ENCODE measurements at regions not wholly inside any gene's neighbourhood (a gene's known extent, or its start where the extent isn't known, plus 50 kb on each side); places are given as distances from the start of the nearest gene placed in this dataset.

DNA sequence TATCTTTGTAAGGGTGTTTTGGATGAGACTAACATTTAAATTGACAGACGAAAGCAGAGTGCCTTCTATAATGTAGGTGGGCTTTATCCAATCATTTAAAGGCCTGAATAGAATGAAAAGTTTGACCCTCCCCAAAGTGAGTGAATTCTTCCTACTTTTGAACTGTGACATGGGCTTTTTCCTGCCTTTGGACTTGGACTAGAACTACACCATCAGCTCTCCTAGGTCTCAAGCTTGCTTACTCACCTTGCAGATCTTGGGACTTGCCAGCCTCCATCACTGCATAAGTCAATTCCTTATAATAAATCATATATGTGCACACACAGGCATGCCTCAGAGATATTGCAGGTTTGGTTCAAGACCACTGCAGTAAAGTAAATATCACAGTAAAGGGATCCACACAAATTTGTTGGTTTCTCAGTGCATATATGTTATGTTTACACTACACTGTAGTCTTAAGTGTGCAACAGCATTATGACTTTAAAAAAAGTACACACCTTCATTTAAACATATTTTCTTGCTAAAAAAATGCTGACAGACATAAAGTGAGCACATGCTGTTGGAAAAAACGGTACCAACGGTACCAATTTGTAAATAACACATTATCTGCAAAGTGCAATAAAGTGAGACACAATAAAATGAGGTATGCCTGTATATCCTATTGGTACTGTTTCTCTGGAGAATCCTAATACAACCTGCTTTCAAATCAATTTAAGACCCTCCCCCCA, 51.6 kb upstream of the ATF3 start:
- TF ChIP-seq, protein P1, sequence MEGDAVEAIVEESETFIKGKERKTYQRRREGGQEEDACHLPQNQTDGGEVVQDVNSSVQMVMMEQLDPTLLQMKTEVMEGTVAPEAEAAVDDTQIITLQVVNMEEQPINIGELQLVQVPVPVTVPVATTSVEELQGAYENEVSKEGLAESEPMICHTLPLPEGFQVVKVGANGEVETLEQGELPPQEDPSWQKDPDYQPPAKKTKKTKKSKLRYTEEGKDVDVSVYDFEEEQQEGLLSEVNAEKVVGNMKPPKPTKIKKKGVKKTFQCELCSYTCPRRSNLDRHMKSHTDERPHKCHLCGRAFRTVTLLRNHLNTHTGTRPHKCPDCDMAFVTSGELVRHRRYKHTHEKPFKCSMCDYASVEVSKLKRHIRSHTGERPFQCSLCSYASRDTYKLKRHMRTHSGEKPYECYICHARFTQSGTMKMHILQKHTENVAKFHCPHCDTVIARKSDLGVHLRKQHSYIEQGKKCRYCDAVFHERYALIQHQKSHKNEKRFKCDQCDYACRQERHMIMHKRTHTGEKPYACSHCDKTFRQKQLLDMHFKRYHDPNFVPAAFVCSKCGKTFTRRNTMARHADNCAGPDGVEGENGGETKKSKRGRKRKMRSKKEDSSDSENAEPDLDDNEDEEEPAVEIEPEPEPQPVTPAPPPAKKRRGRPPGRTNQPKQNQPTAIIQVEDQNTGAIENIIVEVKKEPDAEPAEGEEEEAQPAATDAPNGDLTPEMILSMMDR (IDR thresholded peaks at IDR 0.05; ENCODE audit: low read depth, low read length, missing control alignments): no peak
- H3K4me3 ChIP-seq (ENCODE audit: low read depth, low read length): no peak overlapping the region
- no peak for DNase-seq (ENCODE audit: low read depth)

GRCh38 chr1:212557739-212558692, 50.5 kb upstream of the ATF3 start:
- DNase-seq (ENCODE audit: low read depth): no peak
- TF ChIP-seq, protein P1 (IDR thresholded peaks at IDR 0.05; ENCODE audit: low read depth, low read length, missing control alignments): no peak
- peak overlapping the region; percentile 64 for H3K4me3 ChIP-seq (ENCODE audit: low read depth, low read length)

- TF ChIP-seq, protein P1 (IDR thresholded peaks at IDR 0.05; ENCODE audit: low read depth, low read length, missing control alignments): no peak
- DNase-seq (ENCODE audit: low read depth): peak; percentile 81
- peak overlapping the region; percentile 64 for H3K4me3 ChIP-seq (ENCODE audit: low read depth, low read length)
Observed at GRCh38 chr1:212558693-212559480, 49.7 kb upstream of the ATF3 start.

All from GM12864 (cell line).